GM18868 (cell line): ENCODE measurements at regions not wholly inside any gene's neighbourhood (a gene's known extent, or its start where the extent isn't known, plus 50 kb on each side); places are given as distances from the start of the nearest gene placed in this dataset.

Source experiments
- ATAC-seq: cut with Tn5 transposase; IDR thresholded peaks from one replicate; pipeline ENCODE4 v1.9.1; 2021; ENCODE audit warnings: mild to moderate bottlenecking, moderate library complexity; ENCODE audit not compliant: unreplicated experiment

DNA sequence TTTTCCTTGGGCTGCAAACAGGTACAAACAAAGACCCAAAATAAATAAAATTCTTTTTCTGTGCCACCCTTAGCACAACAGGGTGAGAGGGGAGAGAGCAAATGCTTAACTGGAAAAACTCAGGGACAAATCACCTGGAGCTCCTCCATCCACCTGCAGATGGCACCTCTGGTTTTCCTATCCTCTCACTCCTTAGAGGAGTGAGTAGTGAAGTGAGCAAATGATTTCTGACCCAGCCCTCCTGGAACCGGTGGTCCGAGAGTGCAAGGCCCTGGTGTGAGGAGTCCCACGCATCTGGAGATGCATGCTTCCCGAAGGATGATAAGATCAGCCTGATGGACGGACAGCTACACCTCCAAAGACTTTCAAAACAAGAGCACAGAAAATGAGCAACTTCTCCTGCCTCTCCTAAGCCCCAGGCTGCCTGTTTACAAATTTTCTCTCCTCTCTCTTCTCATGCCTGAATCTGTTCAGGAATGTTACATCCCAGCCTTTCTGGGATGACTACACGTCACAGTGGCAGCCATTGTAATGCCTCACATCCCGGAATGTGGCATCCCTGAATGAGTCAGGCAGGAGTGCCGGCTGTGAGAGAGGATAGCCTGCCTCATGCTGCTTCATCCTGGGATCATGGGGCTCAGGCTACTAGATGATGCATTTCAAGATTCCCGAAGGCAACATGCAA, 86.4 kb downstream of the ADRB2 start:
- ATAC-seq = no peak

- no peak for ATAC-seq
Observed at GRCh38 chr5:148913493-148913892, 87.1 kb downstream of the ADRB2 start.

DNA sequence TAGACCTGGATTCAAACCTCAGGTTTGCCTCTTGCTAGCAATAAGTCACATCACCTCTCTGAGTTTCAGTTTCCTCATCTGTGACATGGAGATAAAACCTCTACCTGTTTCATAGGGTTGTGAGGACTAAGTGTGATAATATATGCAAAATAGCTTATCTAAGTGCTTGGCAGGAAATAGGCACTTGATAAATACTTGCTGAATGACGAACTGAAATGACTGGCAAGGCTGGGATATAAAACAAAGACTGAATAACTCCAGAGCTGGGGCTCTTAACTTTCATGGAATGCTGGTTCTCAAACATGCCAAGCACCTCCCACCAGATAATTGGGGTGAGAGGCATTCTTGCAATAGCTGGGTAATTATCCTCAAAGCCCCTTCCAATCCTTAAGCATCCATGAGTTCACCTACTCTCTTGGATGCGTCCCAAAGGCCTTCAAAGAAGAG, 87.6 kb downstream of the ADRB2 start:
- ATAC-seq = no peak

- peak; percentile 40 for ATAC-seq
Observed at GRCh38 chr5:148915224-148915817, 88.9 kb downstream of the ADRB2 start.

GRCh38 chr5:148920646-148921288, 94.4 kb downstream of the ADRB2 start:
- ATAC-seq = no peak

DNA sequence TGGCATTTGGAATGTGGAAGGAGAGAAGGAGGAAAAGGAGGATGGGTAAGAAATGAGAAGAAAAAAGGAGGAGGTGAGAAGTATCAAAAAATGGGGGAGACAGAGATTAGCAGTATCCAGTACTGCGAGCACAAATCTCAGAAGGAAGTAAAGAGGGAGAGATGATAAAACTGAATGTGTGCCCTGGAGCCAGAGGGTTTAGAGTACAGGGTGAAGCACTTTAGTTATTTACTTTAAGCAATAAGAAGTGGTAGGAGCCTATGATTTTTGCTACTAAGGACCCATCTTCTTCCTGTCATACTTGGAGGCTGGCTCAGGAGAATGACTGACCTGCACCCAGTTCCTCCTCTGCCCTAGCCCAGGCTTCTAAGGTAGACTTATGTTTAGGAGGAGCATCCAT, 94.9 kb downstream of the ADRB2 start:
- no peak for ATAC-seq

DNA sequence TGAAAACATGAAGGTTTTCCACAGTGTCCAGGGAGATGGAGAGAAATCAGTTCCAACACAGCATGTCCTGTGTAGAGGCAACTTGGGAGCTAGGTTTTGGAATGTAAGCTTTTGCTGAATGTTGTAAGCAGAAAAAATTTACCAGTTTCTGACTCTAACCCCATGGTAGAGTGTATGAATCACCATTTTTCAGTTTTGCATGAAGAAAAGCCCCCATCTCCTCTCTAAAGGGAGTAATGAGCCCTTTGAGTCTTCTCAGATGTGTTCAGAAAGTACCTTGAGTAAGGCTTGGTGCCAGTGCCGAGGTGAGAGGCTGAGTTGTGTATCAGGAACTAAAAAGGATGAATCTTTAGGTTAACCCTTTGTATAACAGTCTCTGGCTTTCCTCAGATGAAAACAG, 96.2 kb downstream of the ADRB2 start:
- ATAC-seq = peak; percentile 98

DNA sequence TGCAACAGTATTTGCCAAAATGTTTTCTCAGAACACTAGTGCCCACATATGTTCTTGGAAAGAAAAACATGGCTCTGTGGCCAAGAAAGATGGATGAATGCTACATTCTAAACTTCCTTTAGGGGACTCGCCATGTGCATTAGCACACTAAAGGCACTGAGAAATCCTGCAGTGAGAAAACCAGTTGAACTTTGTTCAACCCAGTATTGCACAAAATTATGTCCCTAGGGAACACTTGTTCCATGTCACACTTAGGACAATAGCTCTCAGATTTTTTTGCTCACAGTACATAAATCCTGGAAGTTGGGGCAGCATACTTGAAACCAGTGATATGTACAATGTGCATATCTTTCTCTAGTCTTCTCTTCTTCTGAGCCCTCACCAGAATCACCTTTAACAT, 96.6 kb downstream of the ADRB2 start:
- peak; percentile 10 for ATAC-seq

- ATAC-seq = no peak
Observed at GRCh38 chr5:148924817-148925216, 98.4 kb downstream of the ADRB2 start.

GRCh38 chr5:148926207-148926606, 99.8 kb downstream of the ADRB2 start:
- no peak for ATAC-seq

- no peak for ATAC-seq
Observed at GRCh38 chr5:148927307-148927946, 101.0 kb downstream of the ADRB2 start.

GRCh38 chr5:148928141-148928540, 101.7 kb downstream of the ADRB2 start:
- no peak for ATAC-seq

GRCh38 chr5:148931453-148932057, 105.1 kb downstream of the ADRB2 start:
- no peak for ATAC-seq

DNA sequence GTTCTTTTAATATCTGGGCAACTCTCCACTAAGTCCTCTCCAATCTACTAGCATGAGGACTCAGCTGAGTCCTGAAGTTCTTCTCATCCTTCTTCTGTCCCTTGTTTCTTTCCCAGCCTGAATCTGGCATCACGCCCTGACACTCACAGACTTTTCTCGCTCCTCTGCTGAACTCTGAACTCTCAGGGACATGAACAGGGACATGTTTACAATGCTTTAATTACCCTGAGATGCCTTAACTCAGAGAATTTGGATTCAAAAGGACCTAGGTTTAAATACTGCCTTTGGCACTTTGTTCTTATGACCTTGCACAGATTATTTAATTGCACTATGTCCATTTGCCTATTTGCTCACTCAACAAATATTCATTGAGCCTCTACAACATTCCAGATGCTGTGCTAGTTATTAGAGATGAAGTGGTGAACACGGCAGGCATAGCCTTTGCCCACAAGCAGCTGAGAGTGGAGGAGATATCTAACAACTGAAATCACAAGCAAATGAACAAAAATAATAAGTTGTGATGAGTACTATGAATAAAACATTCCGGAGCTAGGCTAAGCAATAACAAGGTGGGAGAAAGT, 106.0 kb downstream of the ADRB2 start:
- ATAC-seq = no peak

DNA sequence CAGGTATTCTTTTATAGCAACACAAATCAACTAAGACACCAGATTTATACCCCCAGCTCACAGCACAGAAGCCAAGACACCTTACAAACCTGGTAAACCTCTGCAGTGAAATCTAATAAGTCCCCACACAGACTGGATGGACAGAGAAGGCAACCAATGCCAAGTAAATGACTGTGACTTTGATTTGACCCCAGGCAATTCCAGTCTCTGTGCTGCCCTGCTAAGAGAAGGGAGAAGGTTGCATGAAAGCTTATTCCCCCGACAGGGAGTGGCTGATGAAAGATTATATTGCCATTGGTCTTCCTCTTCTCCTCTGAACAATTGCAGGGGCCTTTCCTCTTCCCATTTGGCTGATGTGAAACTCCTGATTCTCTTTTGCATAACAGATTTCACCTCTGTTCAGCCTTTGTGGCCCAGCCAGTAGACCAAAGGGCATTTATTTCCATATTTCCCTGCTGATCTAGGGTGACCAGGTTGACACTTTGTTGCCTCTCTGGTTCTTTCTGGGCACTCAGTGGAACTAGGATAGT, 107.6 kb downstream of the ADRB2 start:
- no peak for ATAC-seq

GRCh38 chr5:148934895-148935400, 108.5 kb downstream of the ADRB2 start:
- ATAC-seq = no peak

GRCh38 chr5:148937239-148937638, 110.8 kb downstream of the ADRB2 start:
- ATAC-seq = no peak

GRCh38 chr5:148937830-148938521, 111.6 kb downstream of the ADRB2 start:
- ATAC-seq = no peak

DNA sequence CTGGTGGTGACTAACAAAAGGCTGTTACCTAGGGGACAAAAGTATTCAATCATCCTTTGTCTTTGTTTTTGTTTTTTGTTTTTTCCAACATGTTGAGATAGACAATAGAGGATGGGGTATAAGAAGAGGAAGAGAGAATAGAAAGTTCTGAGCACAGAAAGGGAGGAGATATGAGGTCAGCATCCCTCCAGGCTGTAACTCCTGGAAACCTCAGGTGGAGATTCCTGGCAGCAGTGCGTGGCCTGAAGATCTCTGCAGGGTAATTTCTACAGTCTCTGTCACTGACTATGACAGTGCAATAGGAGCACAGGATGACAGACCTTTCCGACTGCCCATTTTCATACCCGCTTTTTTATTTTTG, 112.1 kb downstream of the ADRB2 start:
- ATAC-seq = no peak

DNA sequence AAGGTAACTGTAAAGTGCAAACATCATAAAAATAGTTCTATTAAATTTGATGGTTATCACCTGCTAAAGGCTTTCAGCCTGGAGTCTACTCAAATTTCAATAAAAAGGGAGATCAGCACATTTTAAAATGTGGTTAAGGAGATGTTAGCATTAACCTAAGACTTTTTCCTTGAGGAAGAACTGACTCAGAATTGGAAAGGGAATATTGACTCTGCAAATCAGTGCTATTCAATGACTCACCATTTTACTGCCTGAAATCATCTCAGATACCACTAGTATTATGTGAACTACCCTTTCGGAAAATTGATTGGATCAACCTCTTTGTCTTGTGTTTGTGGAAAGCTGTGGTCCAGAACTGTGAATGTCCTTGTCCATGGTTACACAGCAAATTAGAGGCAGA, 113.3 kb downstream of the ADRB2 start:
- no peak for ATAC-seq
